GM18520 (cell line): ENCODE measurements at regions not wholly inside any gene's neighbourhood (a gene's known extent, or its start where the extent isn't known, plus 50 kb on each side); places are given as distances from the start of the nearest gene placed in this dataset.

Experiments used
- ATAC-seq: cut with Tn5 transposase; IDR thresholded peaks from one replicate; pipeline ENCODE4 v1.9.1; 2021; ENCODE audit not compliant: unreplicated experiment

- no peak for ATAC-seq
Observed at GRCh38 chr21:38986806-38987632, 181.3 kb downstream of the ETS2 start.

- ATAC-seq: no peak
Observed at GRCh38 chr21:38986406-38986805, 180.7 kb downstream of the ETS2 start.

- no peak for ATAC-seq
Observed at GRCh38 chr21:38985568-38986378, 180.0 kb downstream of the ETS2 start.

- no peak for ATAC-seq
Observed at GRCh38 chr21:38984982-38985567, 179.3 kb downstream of the ETS2 start.

- no peak for ATAC-seq
Observed at GRCh38 chr21:38984568-38984967, 178.8 kb downstream of the ETS2 start.

- ATAC-seq: no peak
Observed at GRCh38 chr21:38983560-38983959, 177.8 kb downstream of the ETS2 start.

GRCh38 chr21:38982804-38983203 lies 177.1 kb downstream of the ETS2 start:
- ATAC-seq: no peak

- no peak for ATAC-seq
Observed at GRCh38 chr21:38982096-38982495, 176.4 kb downstream of the ETS2 start.

- no peak for ATAC-seq
Observed at GRCh38 chr21:38980416-38981313, 174.9 kb downstream of the ETS2 start.

- ATAC-seq: peak; percentile 55
Observed at GRCh38 chr21:38979271-38980121, 173.8 kb downstream of the ETS2 start.

GRCh38 chr21:38976900-38977299 lies 171.2 kb downstream of the ETS2 start:
- no peak for ATAC-seq

- no peak for ATAC-seq
Observed at GRCh38 chr21:38973552-38973951, 167.8 kb downstream of the ETS2 start.

GRCh38 chr21:38972078-38972477 lies 166.3 kb downstream of the ETS2 start:
- no peak for ATAC-seq

GRCh38 chr21:38970765-38971164 lies 165.0 kb downstream of the ETS2 start:
- no peak for ATAC-seq

GRCh38 chr21:38968887-38969543 lies 163.3 kb downstream of the ETS2 start:
- ATAC-seq: no peak

GRCh38 chr21:38965910-38966504 lies 160.3 kb downstream of the ETS2 start:
- no peak for ATAC-seq

GRCh38 chr21:38965241-38965640 lies 159.5 kb downstream of the ETS2 start:
- ATAC-seq: no peak

- ATAC-seq: no peak
Observed at GRCh38 chr21:38963006-38963405, 157.3 kb downstream of the ETS2 start.

GRCh38 chr21:38960251-38960650 lies 154.5 kb downstream of the ETS2 start:
- ATAC-seq: no peak
